B cell (primary cell): ENCODE measurements at regions not wholly inside any gene's neighbourhood (a gene's known extent, or its start where the extent isn't known, plus 50 kb on each side); places are given as distances from the start of the nearest gene placed in this dataset.

Source experiments
- ATAC-seq: fragments of 200-7000 bp; cut with Tn5 transposase; one replicate; pipeline ENCODE4 v1.10.0; 2021; ENCODE audit warnings: low read depth, mild to moderate bottlenecking, moderate number of reproducible peaks, moderate library complexity
- CTCF ChIA-PET: fragments of 350-600 bp; sonication (Branson Sonifier 250); formaldehyde crosslinking; loops from one replicate; lab custom pipeline; 2021; ENCODE audit warnings: antibody characterized with exemption, inconsistent platforms; lab: Charles Lee
- POLR2A ChIA-PET: fragments of 350-600 bp; sonication (Branson Sonifier 250); formaldehyde crosslinking; loops from one replicate; lab custom pipeline; 2021; ENCODE audit warnings: antibody characterized with exemption; lab: Charles Lee
- DNase-seq: peaks from one replicate; pipeline ENCODE4 v3.0.0; 2013
- H2AFZ ChIP-seq: 2 replicates; pipeline ENCODE4 v1.6.1; 2012; ENCODE audit warnings: mild to moderate bottlenecking, low read depth, low read length; ENCODE audit not compliant: insufficient read depth, poor library complexity, severe bottlenecking
- H3K27ac ChIP-seq, 2 donors: 1 replicate in 1 of 2; 2 replicates in 1 of 2; pipeline ENCODE4 v1.5.1; 2012 to 2013; ENCODE audit warnings: low read length in 2 of 2, mild to moderate bottlenecking in 2 of 2, moderate library complexity in 1 of 2
- H3K27me3 ChIP-seq, 4 experiments: fragments of 200-600 bp in 1 of 4; sonication (generic) in 1 of 4; replicated peaks in 1 of 4; 1 replicate in 2 of 4; 2 replicates in 2 of 4; pipeline versions ENCODE4 v1.6.1 to v1.7.0; 2013 to 2016; ENCODE audit warnings: low read length in 3 of 4, mild to moderate bottlenecking in 2 of 4, mixed read lengths in 1 of 4, moderate library complexity in 1 of 4; ENCODE audit not compliant: insufficient read depth in 4 of 4, control insufficient read depth in 3 of 4; ENCODE audit errors: control extremely low read depth in 1 of 4
- H3K36me3 ChIP-seq, 2 experiments: replicated peaks in 1 of 2; 1 replicate in 1 of 2; 2 replicates in 1 of 2; pipeline versions ENCODE4 v1.6.1 to v1.7.1; 2013; ENCODE audit warnings: low read length in 1 of 2; ENCODE audit not compliant: insufficient read depth in 2 of 2, control insufficient read depth in 1 of 2; ENCODE audit errors: control extremely low read depth in 1 of 2, extremely low read depth in 1 of 2
- H3K4me1 ChIP-seq, 2 donors: fragments of 200-600 bp in 1 of 2; sonication (generic) in 1 of 2; 1 replicate in 1 of 2; 2 replicates in 1 of 2; pipeline versions ENCODE4 v1.5.1 to v1.6.1; 2013 to 2017; ENCODE audit warnings: low read length in 2 of 2; ENCODE audit not compliant: control insufficient read depth in 2 of 2, insufficient read depth in 2 of 2
- H3K4me2 ChIP-seq: replicated peaks from 2 replicates; pipeline ENCODE3; 2012; ENCODE audit warnings: mild to moderate bottlenecking, low read depth, low read length; ENCODE audit not compliant: poor library complexity, severe bottlenecking
- H3K4me3 ChIP-seq, 5 experiments: fragments of 200-600 bp in 1 of 5; sonication (generic) in 1 of 5; 1 replicate in 3 of 5; 2 replicates in 2 of 5; pipeline versions ENCODE4 v1.5.1 to v1.7.0; 2011 to 2016; ENCODE audit warnings: low read length in 4 of 5, mild to moderate bottlenecking in 4 of 5, low read depth in 2 of 5, control low read depth in 1 of 5, moderate library complexity in 1 of 5; ENCODE audit not compliant: insufficient read depth in 1 of 5; ENCODE audit errors: control extremely low read depth in 1 of 5, extremely low read depth in 1 of 5
- H3K79me2 ChIP-seq: fragments of 200-600 bp; sonication (generic); one replicate; pipeline ENCODE4 v1.6.0; 2016; ENCODE audit warnings: low read length; ENCODE audit not compliant: control insufficient read depth, insufficient read depth
- H3K9ac ChIP-seq: fragments of 200-600 bp; sonication (generic); 2 replicates; pipeline ENCODE4 v1.6.1; 2017; ENCODE audit warnings: mild to moderate bottlenecking, low read length, moderate library complexity
- H3K9me3 ChIP-seq, 3 donors: one replicate each; pipeline versions ENCODE4 v1.6.1 to v1.7.1; 2013; ENCODE audit warnings: low read length in 2 of 3; ENCODE audit not compliant: control insufficient read depth in 2 of 3, insufficient read depth in 1 of 3; ENCODE audit errors: control extremely low read depth in 1 of 3
- H4K20me1 ChIP-seq: 2 replicates; pipeline ENCODE4 v1.6.0; 2012; ENCODE audit warnings: mild to moderate bottlenecking, low read length; ENCODE audit not compliant: insufficient read depth, control insufficient read depth, poor library complexity, severe bottlenecking
- H3K27ac Mint-ChIP-seq: one replicate; pipeline ENCODE4 v1.8.0; 2021; ENCODE audit warnings: mixed read lengths
- H3K27me3 Mint-ChIP-seq: one replicate; pipeline ENCODE4 v1.8.0; 2021; ENCODE audit warnings: mixed read lengths
- H3K4me1 Mint-ChIP-seq: one replicate; pipeline ENCODE4 v1.8.0; 2021; ENCODE audit warnings: mixed read lengths
- H3K4me3 Mint-ChIP-seq: one replicate; pipeline ENCODE4 v1.8.0; 2021; ENCODE audit warnings: mixed read lengths
- H3K9me3 Mint-ChIP-seq: one replicate; pipeline ENCODE4 v1.8.0; 2022; ENCODE audit warnings: mixed read lengths; ENCODE audit not compliant: insufficient read depth
- CTCF ChIP-seq: fragments of 200-600 bp; IDR thresholded peaks from one replicate; pipeline ENCODE4 v1.8.0; 2022; ENCODE audit warnings: antibody characterized with exemption, mild to moderate bottlenecking
- EZH2 ChIP-seq: IDR thresholded peaks from 2 replicates; pipeline ENCODE4 v1.6.1; 2012; ENCODE audit warnings: borderline replicate concordance, low read depth, mild to moderate bottlenecking, moderate library complexity, low read length; ENCODE audit not compliant: insufficient read depth, poor library complexity, severe bottlenecking
- WGBS: methylation state at CpG from one replicate; pipeline ENCODE4 v1.1.5; 2013; ENCODE audit warnings: missing lambda C conversion rate; ENCODE audit not compliant: insufficient coverage; 5-methylcytosine and 5-hydroxymethylcytosine counted together
- intact Hi-C: fragments of 100-400 bp; cut with micrococcal nuclease; formaldehyde crosslinking; loops from one replicate; pipeline ENCODE4 v1.10.0; 2022

GRCh38 chr14:87615822-87616679 lies 376.9 kb downstream of the GALC start:
- Histone ChIP-seq H3K4me2 (no peak overlapping the region), H3K9ac (no peak overlapping the region), H3K27me3 (no peaks in the 10 kb centered on the region), H3K9me3 (peaks cover 0 to 4% (median 1%) of the 10 kb centered on the region in 3 donors), H4K20me1 (no peaks in the 10 kb centered on the region), H3K4me1 (no peaks in the 10 kb centered on the region), H3K36me3 (no peaks in the 10 kb centered on the region), H3K27ac (no peak overlapping the region), H2AFZ (no peak overlapping the region), H3K4me3 (no peak overlapping the region), H3K79me2 (no peaks in the 10 kb centered on the region)
- DNase-seq (peak; percentile 4), ATAC-seq (no peak)
- Mint-ChIP-seq H3K27me3 (no peaks in the 10 kb centered on the region), H3K4me3 (no peak overlapping the region), H3K9me3 (peaks cover 11% of the 10 kb centered on the region), H3K27ac (no peak overlapping the region), H3K4me1 (no peaks in the 10 kb centered on the region)
- TF ChIP-seq CTCF = peak; percentile 64
- no peak for TF ChIP-seq EZH2
- 59% methylated on average over 6 of the region's 12 CpGs for WGBS
- ChIA-PET POLR2A (no interaction called here), CTCF (interaction anchor here (1.7 kb wide), 1 partner anchor 10 kb away, joined by 3 read pairs; no protein-coding TSS in a partner anchor)
- intact Hi-C loops = no loop called here

GRCh38 chr14:87615047-87615446 lies 377.9 kb downstream of the GALC start:
- WGBS = 100% methylated on average over 1 of the region's 3 CpGs
- no peaks in the 10 kb centered on the region for H3K4me1 ChIP-seq
- Mint-ChIP-seq H3K9me3 (peaks cover 5% of the 10 kb centered on the region), H3K27ac (no peak overlapping the region), H3K27me3 (no peaks in the 10 kb centered on the region), H3K4me3 (no peak overlapping the region), H3K4me1 (no peaks in the 10 kb centered on the region)
- CTCF ChIA-PET = no interaction called here
- DNase-seq (no peak), ATAC-seq (no peak)
- no peak overlapping the region for H3K9ac ChIP-seq
- no peak overlapping the region for H3K27ac ChIP-seq
- H3K4me3 ChIP-seq = no peak overlapping the region
- H3K27me3 ChIP-seq = no peaks in the 10 kb centered on the region
- intact Hi-C loops = no loop called here
- H2AFZ ChIP-seq = no peak overlapping the region
- H3K79me2 ChIP-seq = no peaks in the 10 kb centered on the region
- TF ChIP-seq EZH2 = no peak
- TF ChIP-seq CTCF = no peak
- POLR2A ChIA-PET = no interaction called here
- no peaks in the 10 kb centered on the region for H3K36me3 ChIP-seq
- H3K9me3 ChIP-seq = no peaks in the 10 kb centered on the region
- no peak overlapping the region for H3K4me2 ChIP-seq
- no peaks in the 10 kb centered on the region for H4K20me1 ChIP-seq
